ENCODE measurements at regions not wholly inside any gene's neighbourhood (a gene's known extent, or its start where the extent isn't known, plus 50 kb on each side); places are given as distances from the start of the nearest gene placed in this dataset.
"Not testable (repeated sequence)": the region's sequence is repeated elsewhere in the genome, so short reads cannot be mapped to it uniquely, and the experiment has no call there.

GRCh38 chrY:19042306-19042958 lies 268.9 kb upstream of the HSFY2 start:
- no peak for DNase-seq

GRCh38 chrY:19026631-19027030 lies 253.1 kb upstream of the HSFY2 start:
- no peak for DNase-seq

- DNase-seq, result no peak
Measured at GRCh38 chrY:19023934-19024333, 250.4 kb upstream of the HSFY2 start.

GRCh38 chrY:19020193-19020592 lies 246.7 kb upstream of the HSFY2 start:
- DNase-seq, result no peak

GRCh38 chrY:19016990-19017389 lies 243.5 kb upstream of the HSFY2 start:
- DNase-seq, result no peak

- DNase-seq, result no peak
Measured at GRCh38 chrY:19015854-19016253, 242.3 kb upstream of the HSFY2 start.

- no peak for DNase-seq
Measured at GRCh38 chrY:19015213-19015612, 241.7 kb upstream of the HSFY2 start.

GRCh38 chrY:19012985-19013384 lies 239.4 kb upstream of the HSFY2 start:
- no peak for DNase-seq

GRCh38 chrY:19011605-19012090 lies 238.1 kb upstream of the HSFY2 start:
- DNase-seq, result no peak

- DNase-seq, result no peak
Measured at GRCh38 chrY:19006234-19006633, 232.7 kb upstream of the HSFY2 start.

- DNase-seq, result no peak
Measured at GRCh38 chrY:19005579-19005978, 232.0 kb upstream of the HSFY2 start.

GRCh38 chrY:18997635-18998240 lies 224.2 kb upstream of the HSFY2 start:
- no peak for DNase-seq

- no peak for DNase-seq
Measured at GRCh38 chrY:18993480-18993879, 219.9 kb upstream of the HSFY2 start.

- DNase-seq, result not testable (repeated sequence)
Measured at GRCh38 chrY:18992684-18993083, 219.1 kb upstream of the HSFY2 start.

GRCh38 chrY:18989356-18989755 lies 215.8 kb upstream of the HSFY2 start:
- DNase-seq, result no peak

GRCh38 chrY:18966001-18966400 lies 192.5 kb upstream of the HSFY2 start:
- DNase-seq, result no peak

- DNase-seq, result no peak
Measured at GRCh38 chrY:18958846-18959245, 185.3 kb upstream of the HSFY2 start.

GRCh38 chrY:18951657-18952435 lies 178.3 kb upstream of the HSFY2 start:
- no peak for DNase-seq

GRCh38 chrY:18951019-18951418 lies 177.5 kb upstream of the HSFY2 start:
- no peak for DNase-seq

GRCh38 chrY:18936831-18937230 lies 163.3 kb upstream of the HSFY2 start:
- no peak for DNase-seq

GRCh38 chrY:18919256-18919655 lies 145.7 kb upstream of the HSFY2 start:
- no peak for DNase-seq

GRCh38 chrY:18912846-18913245 lies 139.3 kb upstream of the HSFY2 start:
- no peak for DNase-seq

GRCh38 chrY:18909846-18910245 lies 136.3 kb upstream of the HSFY2 start:
- no peak for DNase-seq

- DNase-seq, result not testable (repeated sequence)
Measured at GRCh38 chrY:18906198-18906597, 132.7 kb upstream of the HSFY2 start.
